ENCODE measurements at regions not wholly inside any gene's neighbourhood (a gene's known extent, or its start where the extent isn't known, plus 50 kb on each side); places are given as distances from the start of the nearest gene placed in this dataset.

GRCh38 chr21:36605426-36605825 lies 93.5 kb upstream of the SIM2 start:
- H3K9me3 ChIP-seq (ENCODE audit: insufficient read depth, low read depth, low read length), result no peaks in the 10 kb centered on the region
- H3K9ac ChIP-seq (ENCODE audit: low read depth, low read length, poor library complexity, severe bottlenecking), result no peak overlapping the region
- H3K27me3 ChIP-seq (ENCODE audit: insufficient read depth, low read length, poor library complexity, severe bottlenecking), result no peaks in the 10 kb centered on the region
- H3F3A ChIP-seq (ENCODE audit: low read depth), result no peaks in the 10 kb centered on the region
- no peaks in the 10 kb centered on the region for H3K36me3 ChIP-seq (ENCODE audit: insufficient read depth, low read length)
- TF ChIP-seq EZH2phosphoT487 (IDR thresholded peaks at IDR 0.05; ENCODE audit: borderline replicate concordance), result no peak
- no peak for TF ChIP-seq CTCF (conservative IDR thresholded peaks at IDR 0.05; ENCODE audit: low read length)
- H3K9me2 ChIP-seq (replicated peaks; ENCODE audit: low read depth, low read length), result no peaks in the 10 kb centered on the region
- no peak overlapping the region for H3K4me2 ChIP-seq (ENCODE audit: low read depth, low read length, poor library complexity, severe bottlenecking)
- no peak overlapping the region for H2AFZ ChIP-seq (ENCODE audit: low read length)
- H3K4me3 ChIP-seq (ENCODE audit: low read length, poor library complexity, severe bottlenecking), result no peak overlapping the region
- H3K4me1 ChIP-seq (ENCODE audit: insufficient read depth, low read length, poor library complexity, severe bottlenecking), result peaks cover 9% of the 10 kb centered on the region
- H4K20me1 ChIP-seq (ENCODE audit: insufficient read depth, low read length, poor library complexity, severe bottlenecking), result no peaks in the 10 kb centered on the region
- H3K79me2 ChIP-seq (ENCODE audit: insufficient read depth, low read length), result no peaks in the 10 kb centered on the region

- no peak overlapping the region for H3K9ac ChIP-seq (ENCODE audit: low read depth, low read length, poor library complexity, severe bottlenecking)
- no peak overlapping the region for H3K4me2 ChIP-seq (ENCODE audit: low read depth, low read length, poor library complexity, severe bottlenecking)
- H3K79me2 ChIP-seq (ENCODE audit: insufficient read depth, low read length), result no peaks in the 10 kb centered on the region
- no peak for TF ChIP-seq EZH2phosphoT487 (IDR thresholded peaks at IDR 0.05; ENCODE audit: borderline replicate concordance)
- TF ChIP-seq CTCF (conservative IDR thresholded peaks at IDR 0.05; ENCODE audit: low read length), result peak; percentile 39; the same call in 1 of the 2 replicates
- peaks cover 9% of the 10 kb centered on the region for H3K4me1 ChIP-seq (ENCODE audit: insufficient read depth, low read length, poor library complexity, severe bottlenecking)
- H2AFZ ChIP-seq (ENCODE audit: low read length), result no peak overlapping the region
- H3K9me2 ChIP-seq (replicated peaks; ENCODE audit: low read depth, low read length), result no peaks in the 10 kb centered on the region
- H3F3A ChIP-seq (ENCODE audit: low read depth), result no peaks in the 10 kb centered on the region
- no peaks in the 10 kb centered on the region for H4K20me1 ChIP-seq (ENCODE audit: insufficient read depth, low read length, poor library complexity, severe bottlenecking)
- no peaks in the 10 kb centered on the region for H3K27me3 ChIP-seq (ENCODE audit: insufficient read depth, low read length, poor library complexity, severe bottlenecking)
- no peaks in the 10 kb centered on the region for H3K36me3 ChIP-seq (ENCODE audit: insufficient read depth, low read length)
- no peaks in the 10 kb centered on the region for H3K9me3 ChIP-seq (ENCODE audit: insufficient read depth, low read depth, low read length)
- H3K4me3 ChIP-seq (ENCODE audit: low read length, poor library complexity, severe bottlenecking), result no peak overlapping the region
These were observed 92.5 kb upstream of the SIM2 start for GRCh38 chr21:36606287-36606982.

- H3K4me2 ChIP-seq (ENCODE audit: low read depth, low read length, poor library complexity, severe bottlenecking), result no peak overlapping the region
- 0 out of 2 replicates have a peak, but pooled peaks have one; percentile 3 for TF ChIP-seq CTCF (conservative IDR thresholded peaks at IDR 0.05; ENCODE audit: low read length)
- TF ChIP-seq EZH2phosphoT487 (IDR thresholded peaks at IDR 0.05; ENCODE audit: borderline replicate concordance), result no peak
- H3K9me3 ChIP-seq (ENCODE audit: insufficient read depth, low read depth, low read length), result no peaks in the 10 kb centered on the region
- no peaks in the 10 kb centered on the region for H4K20me1 ChIP-seq (ENCODE audit: insufficient read depth, low read length, poor library complexity, severe bottlenecking)
- no peaks in the 10 kb centered on the region for H3K36me3 ChIP-seq (ENCODE audit: insufficient read depth, low read length)
- H3K9ac ChIP-seq (ENCODE audit: low read depth, low read length, poor library complexity, severe bottlenecking), result no peak overlapping the region
- H3F3A ChIP-seq (ENCODE audit: low read depth), result no peaks in the 10 kb centered on the region
- H3K79me2 ChIP-seq (ENCODE audit: insufficient read depth, low read length), result no peaks in the 10 kb centered on the region
- no peak overlapping the region for H3K4me3 ChIP-seq (ENCODE audit: low read length, poor library complexity, severe bottlenecking)
- H3K27me3 ChIP-seq (ENCODE audit: insufficient read depth, low read length, poor library complexity, severe bottlenecking), result no peaks in the 10 kb centered on the region
- H3K4me1 ChIP-seq (ENCODE audit: insufficient read depth, low read length, poor library complexity, severe bottlenecking), result peaks cover 9% of the 10 kb centered on the region
- H2AFZ ChIP-seq (ENCODE audit: low read length), result no peak overlapping the region
- H3K9me2 ChIP-seq (replicated peaks; ENCODE audit: low read depth, low read length), result no peaks in the 10 kb centered on the region
These were observed 92.0 kb upstream of the SIM2 start for GRCh38 chr21:36606983-36607325.
